Femur (tissue), 1 donor: ENCODE measurements at regions not wholly inside any gene's neighbourhood (a gene's known extent, or its start where the extent isn't known, plus 50 kb on each side); places are given as distances from the start of the nearest gene placed in this dataset.

Experiments
- DNase-seq: peaks from one replicate; pipeline ENCODE4 v3.0.0-alpha.2; 2017

DNA sequence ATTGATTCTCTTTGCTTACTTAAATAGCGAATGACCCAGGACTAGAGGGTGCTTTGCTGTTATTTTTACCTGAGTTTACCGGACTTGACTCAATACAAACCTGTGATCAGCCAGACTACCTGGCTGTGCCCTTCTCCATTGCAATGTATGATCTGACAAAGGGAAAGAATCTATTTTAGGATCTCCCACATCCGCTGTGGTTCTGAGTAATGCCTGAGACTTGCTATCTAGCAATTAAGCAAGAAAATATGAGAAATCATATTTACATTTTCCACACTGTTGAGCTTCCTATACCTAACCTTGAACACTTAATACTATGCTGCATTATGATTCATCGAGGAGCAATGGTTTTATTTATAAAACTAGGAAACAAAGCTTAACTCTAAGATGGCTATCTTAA, 215.2 kb downstream of the RAD51AP2 start:
- no peak for DNase-seq

DNA sequence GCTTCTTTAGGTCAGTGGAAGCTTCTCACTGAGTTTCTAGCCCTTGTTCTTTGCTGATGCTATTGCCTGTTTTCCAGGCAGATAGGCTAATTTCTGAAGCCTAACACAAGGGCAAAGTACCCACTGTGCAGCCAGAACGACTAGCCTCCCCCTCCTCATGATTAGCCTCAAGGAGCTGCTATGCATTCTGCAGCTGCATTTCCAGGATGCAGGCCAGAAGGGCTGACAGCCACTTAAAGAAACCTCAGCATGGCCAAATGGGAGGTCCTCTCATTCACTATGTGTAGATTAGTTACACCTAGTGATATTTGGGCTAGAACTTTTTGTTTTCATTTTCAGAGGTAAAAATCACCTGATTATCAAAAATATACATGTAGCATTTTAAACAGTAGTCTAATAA, 216.0 kb downstream of the RAD51AP2 start:
- peak; percentile 62 for DNase-seq

DNA sequence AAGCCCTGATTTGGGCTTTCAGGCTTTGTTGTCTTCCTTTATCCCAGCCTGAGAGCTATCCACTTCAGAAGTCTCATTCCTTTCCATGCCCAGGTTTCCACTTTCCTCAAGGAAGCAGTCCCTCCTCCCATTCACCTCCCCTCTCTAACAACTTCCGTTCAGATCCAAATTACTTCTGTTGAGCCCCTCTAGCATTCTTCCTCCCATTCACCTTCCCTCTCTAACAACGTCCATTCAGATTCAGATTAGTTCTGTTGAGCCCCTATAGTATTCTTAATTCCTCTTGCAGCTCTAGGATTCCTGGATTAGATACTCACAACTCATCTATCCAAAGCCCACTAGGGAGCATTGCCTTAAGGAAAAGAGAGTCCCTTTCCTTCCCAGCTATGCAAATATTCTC, 216.8 kb downstream of the RAD51AP2 start:
- no peak for DNase-seq

DNA sequence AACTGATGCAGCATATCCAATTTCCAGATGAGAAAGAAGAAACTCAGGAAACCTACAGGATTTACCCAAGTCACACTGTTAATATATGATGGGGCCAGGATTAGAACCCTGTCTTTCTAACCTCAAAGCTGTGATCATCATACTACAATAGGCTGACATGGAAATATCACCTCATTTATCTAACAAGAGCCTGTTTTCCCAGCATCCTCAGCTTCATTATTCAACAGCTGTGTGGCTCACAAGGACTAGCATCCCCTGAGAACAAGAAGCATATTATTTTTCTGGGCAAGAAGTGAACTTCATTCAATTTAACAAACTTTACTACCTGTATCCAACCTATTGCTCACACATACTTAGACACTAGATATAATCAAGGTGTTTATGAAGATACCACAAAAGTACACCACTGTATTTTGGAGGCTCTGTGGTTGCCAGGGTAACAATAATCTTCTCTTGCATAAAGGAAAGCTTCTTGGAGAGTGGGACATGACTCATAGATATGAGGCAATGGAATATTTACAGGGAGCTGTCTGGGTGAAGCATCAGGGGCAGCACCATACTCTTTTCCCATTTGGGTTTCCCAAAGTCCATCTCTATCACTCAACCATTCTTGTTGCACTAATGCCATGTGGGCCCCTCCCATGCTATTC, 218.2 kb downstream of the RAD51AP2 start:
- no peak for DNase-seq

DNA sequence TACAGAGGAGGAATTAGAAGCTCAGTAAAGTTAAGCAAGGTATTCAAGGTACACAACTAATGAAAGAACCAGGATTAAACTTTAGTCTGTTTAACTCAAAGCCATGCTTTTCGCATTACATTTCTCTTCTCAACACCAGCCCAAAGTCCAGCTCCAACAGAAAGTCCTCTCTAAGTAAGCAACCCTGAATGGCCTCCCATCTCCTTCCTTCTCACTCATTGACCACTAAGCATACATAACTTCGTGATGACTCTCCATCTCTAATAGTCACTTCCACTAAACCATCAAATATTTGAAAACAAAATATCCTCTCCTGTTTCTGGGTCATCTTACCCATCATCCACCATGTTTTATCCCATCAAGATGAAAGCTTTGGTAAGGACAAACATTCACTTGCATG, 219.8 kb downstream of the RAD51AP2 start:
- DNase-seq = no peak

DNA sequence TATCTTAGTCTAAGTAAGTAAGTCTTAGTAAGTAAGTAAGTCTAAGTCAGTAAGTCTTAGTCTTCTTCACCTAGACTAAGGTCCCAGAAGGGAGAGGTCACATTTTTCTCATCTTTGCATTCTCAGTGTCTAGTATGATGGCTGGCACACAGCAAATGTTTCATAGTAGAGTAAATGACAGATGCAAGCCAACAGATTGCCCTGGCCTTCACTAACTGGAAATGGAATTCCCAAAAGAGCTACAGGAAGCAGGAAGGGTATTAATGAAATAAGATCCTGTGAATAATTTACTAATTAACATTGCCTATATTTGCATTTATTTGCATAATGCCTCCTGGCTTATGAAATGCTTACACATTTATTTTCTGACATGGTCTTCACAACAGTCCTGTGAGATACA, 221.6 kb downstream of the RAD51AP2 start:
- no peak for DNase-seq

DNA sequence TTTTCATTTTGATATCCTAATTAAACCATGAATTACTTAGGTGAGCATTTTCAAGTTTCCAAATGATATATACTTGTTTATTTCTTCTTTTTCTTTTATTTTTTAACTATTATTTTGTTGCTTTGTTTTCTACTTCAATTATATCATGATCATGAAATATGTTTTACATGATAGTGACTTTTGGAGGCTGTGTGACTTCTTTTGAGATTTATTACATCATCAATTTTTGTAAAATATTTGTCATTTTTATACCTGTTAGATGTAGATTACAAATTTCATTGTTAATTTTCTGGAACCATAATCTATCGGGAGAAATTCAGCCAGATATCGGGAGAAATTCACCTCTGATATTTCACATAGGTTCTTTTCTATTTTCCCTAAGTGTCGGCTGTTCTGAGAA, 228.6 kb downstream of the RAD51AP2 start:
- DNase-seq = no peak

DNA sequence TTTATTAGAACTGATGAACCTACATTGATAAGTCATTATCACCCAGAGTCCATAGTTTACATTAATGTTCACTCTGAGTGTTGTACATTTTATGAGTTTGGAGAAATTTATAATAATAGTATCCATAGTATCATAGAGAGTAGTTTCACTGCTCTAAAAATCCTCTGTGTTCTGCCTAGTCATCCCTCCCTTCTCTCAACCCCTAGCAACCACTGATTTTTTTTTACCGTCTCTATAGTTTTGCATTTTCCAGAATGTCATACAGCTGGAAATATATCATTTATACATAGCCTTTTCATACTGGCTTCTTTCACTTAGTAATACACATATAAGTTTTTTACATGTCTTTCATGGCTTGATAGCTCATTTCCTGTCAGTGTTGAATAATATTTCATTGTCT, 231.1 kb downstream of the RAD51AP2 start:
- no peak for DNase-seq

DNA sequence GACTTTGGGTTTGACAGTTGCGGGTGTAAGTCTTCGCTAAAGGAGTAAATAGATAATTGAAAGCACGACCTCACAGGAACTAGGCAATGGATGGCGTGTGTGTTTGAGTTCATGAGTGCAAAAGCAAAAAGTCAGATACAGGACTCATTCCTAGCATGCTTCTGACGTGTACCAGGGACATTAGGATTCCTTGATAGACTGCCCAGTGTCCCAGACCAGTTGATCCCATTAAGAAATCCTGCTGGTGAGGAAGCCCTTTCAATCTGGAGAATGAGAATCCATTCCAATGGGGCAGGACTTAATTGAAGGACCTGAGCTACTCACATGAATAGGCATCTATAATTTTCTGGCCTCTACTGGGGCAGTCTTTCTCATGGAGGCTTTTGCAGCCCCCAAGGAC, 235.4 kb downstream of the RAD51AP2 start:
- no peak for DNase-seq

DNA sequence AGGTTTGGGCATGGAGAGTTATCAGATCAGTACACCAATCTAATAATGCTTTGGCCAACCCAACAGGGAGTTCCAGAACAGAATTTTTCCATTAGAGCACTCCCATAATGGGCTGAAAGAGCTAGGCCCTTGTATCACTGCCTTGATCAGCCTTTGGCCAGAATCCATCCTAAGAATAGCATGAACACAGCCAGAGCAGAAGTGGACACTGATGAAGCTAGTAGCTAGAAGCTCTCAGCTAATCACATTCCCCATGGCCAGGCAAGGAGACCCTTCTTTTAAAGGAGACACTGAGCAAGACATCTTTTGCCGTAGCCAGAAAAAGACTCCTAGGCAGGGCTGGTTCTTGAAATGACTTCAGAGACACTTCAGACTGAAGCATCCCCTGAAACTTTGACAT, 236.0 kb downstream of the RAD51AP2 start:
- DNase-seq = no peak

DNA sequence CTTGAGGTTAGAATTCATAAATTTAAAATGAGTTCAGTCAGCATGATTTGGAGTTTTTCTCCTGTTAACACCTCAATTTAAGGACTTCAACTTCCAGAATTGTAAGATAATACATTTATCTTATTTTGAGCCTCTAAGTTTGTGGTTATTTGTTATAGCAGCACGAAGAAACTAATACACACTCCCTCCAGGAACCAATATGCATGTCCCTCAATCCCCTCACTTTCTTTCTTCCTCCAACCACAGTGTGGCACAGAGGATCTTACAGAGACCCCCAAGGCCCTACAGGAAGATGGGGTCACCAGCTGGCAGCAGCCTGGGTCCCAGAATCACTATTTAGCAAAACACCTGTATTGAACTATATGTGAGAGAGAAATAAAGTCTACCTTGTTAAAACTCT, 242.0 kb downstream of the RAD51AP2 start:
- no peak for DNase-seq

DNA sequence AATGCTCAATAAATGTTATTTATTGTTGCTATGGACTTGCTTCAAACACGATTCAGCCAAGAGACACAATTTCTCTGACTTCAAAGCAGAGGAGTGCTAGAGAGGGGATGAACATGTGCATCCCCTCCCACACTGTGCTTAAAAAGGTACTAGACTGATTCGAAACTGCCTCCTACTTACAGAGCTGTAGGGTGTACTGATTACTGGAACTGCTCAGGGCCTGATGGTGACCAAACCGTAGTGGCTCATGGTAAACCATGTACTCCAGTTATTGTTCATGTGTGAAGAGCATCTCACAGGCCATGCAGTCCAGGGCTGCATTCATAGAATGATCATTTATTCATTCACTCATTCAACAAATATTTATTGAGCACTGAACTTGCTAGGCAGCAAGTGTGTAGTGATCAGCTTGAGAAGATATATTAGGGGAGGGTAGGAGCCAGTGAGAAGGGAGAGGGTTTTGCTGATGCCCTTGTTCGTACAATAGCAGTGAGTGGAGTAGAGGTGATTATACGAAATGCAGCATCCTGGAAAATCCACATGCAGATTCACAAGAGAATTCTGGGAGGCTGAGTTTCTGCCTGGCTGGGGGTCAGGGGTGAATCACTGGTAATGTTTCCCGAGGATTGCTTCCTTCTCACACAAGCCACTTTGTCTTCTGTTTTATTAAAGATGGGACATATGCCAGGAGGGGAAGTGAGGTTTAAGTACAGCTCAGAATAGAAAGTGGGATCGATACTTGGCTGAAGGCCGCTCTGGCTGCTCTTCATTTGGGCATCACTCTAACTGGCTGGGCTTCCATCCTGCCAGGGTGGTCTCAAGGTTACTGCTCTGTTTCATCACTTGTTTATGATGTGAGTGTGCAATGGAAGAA, 245.4 kb downstream of the RAD51AP2 start:
- no peak for DNase-seq

DNA sequence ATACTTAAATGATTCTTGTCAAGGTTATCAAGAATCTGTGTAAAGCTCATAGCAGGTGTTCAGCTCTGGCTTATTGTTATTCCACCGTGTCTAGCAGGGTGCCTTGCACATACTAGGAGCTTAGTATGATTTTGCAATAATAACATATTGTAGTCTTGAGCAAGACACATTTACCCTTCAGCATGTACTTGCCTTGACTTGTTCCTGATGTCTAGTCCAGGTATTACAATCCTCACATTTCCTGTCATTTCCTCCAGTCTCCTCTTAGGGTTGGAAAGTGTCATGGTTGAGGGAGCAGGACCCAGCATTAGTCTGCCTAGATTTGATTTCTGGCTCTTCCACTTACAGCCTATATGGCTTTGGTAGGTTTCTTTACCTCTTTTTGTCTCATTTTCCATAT, 246.1 kb downstream of the RAD51AP2 start:
- DNase-seq = no peak

DNA sequence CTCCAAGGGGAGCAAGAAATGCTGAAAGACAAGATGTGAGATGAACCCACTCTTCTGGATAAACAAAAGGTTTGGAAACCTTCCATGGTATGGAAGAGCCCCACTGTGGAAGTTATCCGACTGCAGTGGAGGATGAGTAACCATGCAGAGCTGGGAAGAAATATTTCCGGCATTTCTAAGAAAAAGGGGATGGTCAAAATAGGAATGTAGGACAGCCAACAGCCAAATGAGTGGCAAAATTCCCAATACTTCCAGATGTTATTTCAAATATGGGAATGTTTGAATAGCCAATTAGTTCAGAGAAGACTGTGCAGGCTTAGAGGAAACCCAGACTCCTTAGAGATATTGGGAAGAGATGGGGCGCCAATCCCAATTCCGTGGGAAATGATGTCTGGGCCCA, 246.8 kb downstream of the RAD51AP2 start:
- no peak for DNase-seq

DNA sequence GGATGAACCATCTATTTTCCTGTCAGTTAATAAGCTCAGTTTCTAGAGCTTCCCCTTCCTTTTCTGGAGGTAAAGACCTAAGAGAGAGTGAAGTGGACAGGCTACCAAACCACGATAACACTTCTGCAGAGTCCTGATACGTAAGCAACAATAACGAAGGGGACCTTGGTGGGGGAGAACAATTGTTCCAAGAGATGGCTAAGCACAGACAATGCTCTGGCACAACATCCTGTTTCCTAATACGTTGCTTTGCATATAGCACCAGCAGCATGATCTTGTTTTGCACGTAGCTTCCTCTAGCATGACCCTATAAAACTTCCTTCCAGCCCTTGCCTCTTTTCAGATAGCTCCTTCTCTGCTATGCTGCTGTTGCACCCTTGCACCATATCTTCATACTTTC, 247.3 kb downstream of the RAD51AP2 start:
- DNase-seq = no peak

DNA sequence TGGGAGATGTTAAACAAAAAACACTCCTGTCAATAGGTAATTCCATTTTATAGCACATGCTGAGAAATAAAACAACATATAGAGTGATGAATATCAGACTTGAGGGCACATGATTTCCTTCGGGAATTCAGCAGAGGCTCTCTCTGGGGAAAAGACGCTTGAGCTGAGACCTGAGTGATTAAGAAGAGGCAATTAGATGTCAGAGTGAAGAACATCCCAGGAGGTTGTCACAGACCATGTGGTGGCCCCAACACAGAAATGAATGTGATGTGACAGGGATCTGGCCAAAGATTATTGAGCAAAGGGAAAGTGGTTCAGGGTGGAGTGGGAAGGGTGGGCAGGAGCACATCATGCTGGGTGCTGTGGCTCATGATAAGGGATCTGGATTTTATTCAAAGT, 254.7 kb downstream of the RAD51AP2 start:
- DNase-seq = no peak

DNA sequence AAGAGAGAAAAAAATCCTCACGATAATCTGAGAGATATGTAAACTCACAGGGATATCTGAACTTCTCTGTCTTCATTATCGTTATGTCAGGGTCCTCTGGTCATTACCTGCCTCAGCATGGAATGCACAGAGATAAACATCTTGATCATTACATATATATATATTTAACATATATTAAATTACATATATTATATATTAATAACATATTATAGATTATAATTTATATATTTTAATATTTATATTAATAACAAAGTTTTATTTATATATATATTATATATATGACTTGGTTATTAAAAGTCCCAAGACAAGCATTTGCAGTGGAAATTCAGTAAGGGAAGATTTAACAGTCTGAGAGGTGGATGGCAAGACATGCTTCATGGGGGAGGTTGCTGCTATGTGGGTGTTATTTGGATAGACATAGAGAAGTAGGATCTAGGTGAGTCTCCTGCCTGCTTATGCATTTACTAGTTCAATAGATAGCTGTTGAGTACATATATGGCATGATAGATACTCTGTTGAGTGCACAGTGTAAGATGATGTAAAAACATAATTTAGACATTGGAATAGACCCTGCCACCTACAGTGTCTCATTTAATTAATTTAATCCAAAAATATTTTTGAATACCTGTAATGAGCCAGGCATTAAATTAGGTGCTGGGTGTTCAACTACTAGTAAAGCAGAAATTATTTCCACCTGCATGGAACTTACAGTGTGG, 255.2 kb downstream of the RAD51AP2 start:
- DNase-seq = no peak

DNA sequence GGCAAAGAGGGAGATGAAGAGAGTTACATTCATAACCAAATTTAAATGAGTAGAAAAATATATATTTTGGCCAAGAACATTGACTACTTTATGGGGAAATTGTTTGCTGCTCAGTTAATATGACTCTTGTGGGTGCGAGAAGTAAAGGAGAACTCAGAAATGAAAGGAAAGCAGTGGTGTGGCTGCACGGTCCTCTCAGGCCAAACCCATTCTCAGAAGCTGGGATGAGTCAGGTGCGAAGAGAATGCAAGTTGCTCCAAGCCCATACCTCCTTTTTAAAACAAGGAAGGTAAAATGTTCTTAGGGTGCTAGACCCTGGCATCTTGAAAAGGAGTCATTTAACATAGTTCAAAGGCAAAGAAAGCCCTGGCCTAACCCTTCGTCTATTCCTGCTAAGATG, 258.6 kb downstream of the RAD51AP2 start:
- no peak for DNase-seq

DNA sequence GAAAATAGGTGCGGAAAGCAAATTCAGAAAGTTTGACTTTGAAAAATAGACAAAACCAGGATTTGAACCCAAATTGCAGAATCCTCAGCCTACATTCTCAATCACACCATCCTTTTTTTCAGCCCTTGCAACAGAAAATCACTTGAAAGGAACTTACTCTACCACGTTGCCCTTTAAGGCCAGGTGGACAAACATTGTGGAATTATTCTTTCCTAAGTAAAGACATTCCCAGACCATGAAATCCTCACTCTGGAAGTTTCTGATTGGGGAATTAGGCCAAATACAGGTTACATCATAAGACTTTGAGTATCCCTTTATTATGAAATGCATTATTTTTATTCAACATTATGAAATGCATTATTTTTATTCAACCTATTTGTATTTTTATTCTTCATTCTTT, 259.4 kb downstream of the RAD51AP2 start:
- DNase-seq = no peak

DNA sequence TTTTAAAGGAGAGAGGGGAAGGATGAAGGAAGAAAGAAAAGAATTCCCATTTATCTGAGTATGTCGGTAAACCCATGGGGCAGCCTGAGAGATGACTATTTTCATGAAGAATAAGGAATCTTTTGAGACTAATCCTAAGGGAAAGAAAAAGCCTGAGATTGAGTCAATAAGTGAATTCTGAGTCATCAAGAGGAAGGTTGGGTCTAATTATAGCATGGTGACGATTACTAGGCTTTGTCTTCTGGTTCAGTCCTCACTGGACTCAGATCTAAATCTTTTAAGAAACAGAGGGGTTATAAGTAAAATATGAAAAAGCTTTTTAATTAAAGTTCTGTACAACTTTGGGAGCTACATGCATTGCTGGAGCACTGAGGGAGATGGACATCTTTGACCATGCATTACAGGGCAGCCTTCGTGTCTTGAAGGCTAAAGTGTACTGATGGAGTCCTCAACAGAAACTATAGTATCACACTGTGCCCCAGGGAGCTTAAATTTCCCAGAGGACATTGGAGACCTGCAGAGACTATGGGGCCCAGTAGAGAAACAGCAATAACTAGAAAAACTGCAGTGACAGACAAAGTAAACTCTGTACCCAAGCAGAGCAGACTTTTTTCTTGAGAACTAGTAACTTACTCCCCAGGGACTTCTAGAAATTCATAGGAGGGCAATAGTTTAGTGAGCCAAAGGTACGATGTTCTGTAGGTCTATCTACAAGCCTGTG, 260.9 kb downstream of the RAD51AP2 start:
- DNase-seq = no peak

DNA sequence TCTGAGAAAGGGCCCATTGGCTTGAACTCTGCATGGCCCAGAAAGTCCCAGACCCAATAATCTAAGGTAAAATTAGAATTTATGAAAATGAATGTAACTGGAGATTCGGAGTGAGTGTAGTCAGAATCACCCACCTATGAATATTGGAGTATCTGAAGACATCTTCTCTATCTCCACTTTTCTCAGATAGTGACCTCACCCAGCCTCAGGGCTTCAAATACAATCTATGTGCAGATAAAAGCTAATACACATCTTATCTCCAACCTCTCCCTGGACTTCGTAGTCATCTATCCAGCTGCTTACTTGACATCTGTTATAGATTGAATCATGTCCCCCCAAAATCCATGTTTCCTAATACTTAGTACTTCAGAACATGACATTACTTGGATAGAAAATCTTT, 263.2 kb downstream of the RAD51AP2 start:
- DNase-seq = no peak

DNA sequence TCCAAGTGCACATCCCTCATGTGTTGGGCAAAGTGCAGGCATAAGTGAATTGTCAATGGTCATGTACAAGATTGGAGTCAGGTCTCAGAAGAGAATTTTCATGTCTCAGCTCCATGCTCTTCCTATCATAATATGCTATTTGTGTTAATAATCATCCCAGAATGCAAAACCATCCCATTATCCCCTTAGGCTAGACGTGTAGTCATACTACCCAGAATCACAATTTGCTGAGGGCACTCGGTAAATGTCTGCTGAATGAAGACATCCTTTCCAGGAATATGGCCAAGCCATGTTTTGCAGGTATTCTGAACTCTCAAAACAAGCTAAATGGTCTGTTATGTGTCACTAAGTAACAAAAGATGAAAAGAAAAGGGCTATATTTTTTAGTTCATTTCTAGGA, 263.8 kb downstream of the RAD51AP2 start:
- DNase-seq = no peak

DNA sequence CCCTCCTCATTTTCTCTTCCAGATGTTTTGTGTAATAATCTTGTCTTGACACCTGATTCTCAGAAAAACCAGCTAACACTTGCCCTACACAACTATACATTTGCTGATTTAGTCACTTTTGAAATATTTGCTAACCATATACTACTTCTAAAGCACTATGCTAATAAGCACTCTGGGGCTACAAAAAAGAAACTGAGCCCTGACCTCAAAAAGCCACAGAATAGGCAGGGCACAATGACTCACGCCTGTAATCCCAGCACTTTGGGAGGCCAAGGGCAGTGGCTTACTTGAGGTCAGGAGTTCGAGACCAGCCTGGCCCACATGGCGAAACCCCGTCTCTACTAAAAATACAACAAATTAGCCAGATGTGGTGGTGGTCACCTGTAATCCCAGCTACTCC, 266.0 kb downstream of the RAD51AP2 start:
- DNase-seq = no peak
